CD4-positive, alpha-beta memory T cell (primary cell): ENCODE measurements at regions not wholly inside any gene's neighbourhood (a gene's known extent, or its start where the extent isn't known, plus 50 kb on each side); places are given as distances from the start of the nearest gene placed in this dataset.

ENCODE experiments used
- CTCF ChIA-PET: fragments of 350-600 bp; sonication (Branson Sonifier 250); formaldehyde crosslinking; loops from one replicate; lab custom pipeline; 2021; ENCODE audit warnings: inconsistent platforms; ENCODE audit not compliant: partially characterized antibody; lab: Charles Lee
- POLR2A ChIA-PET: fragments of 350-600 bp; sonication (Branson Sonifier 250); formaldehyde crosslinking; loops from one replicate; lab custom pipeline; 2021; ENCODE audit not compliant: partially characterized antibody; lab: Charles Lee
- DNase-seq, 5 donors: peaks; one replicate each; pipeline versions ENCODE4 v3.0.0 to v3.0.0-alpha.2; 2020 to 2022; ENCODE audit warnings: mixed read lengths in 1 of 5
- H3K27ac ChIP-seq: one replicate; pipeline ENCODE4 v1.7.0; 2013; ENCODE audit warnings: low read depth, low read length
- H3K27me3 ChIP-seq: 2 replicates; pipeline ENCODE4 v1.7.0; 2013; ENCODE audit warnings: mild to moderate bottlenecking, low read length, moderate library complexity; ENCODE audit not compliant: insufficient read depth
- H3K36me3 ChIP-seq: 2 replicates; pipeline ENCODE4 v1.7.0; 2013; ENCODE audit warnings: mild to moderate bottlenecking, low read length, moderate library complexity; ENCODE audit not compliant: insufficient read depth
- H3K4me1 ChIP-seq: 2 replicates; pipeline ENCODE4 v1.7.0; 2013; ENCODE audit warnings: mild to moderate bottlenecking, low read length, moderate library complexity; ENCODE audit not compliant: insufficient read depth
- H3K4me3 ChIP-seq, 2 donors: one replicate each; pipeline ENCODE4 v1.7.0; 2013; ENCODE audit warnings: low read length in 2 of 2, mild to moderate bottlenecking in 1 of 2
- H3K9me3 ChIP-seq, 2 donors: one replicate each; pipeline ENCODE4 v1.7.0; 2013; ENCODE audit warnings: low read length in 2 of 2, control low read depth in 1 of 2; ENCODE audit not compliant: control insufficient read depth in 1 of 2
- H3K27ac Mint-ChIP-seq, 7 donors: one replicate each; pipeline ENCODE4 v1.8.0; 2020 to 2021; ENCODE audit warnings: mixed read lengths in 7 of 7, mild to moderate bottlenecking in 6 of 7, inconsistent platforms in 3 of 7, moderate library complexity in 3 of 7
- H3K27me3 Mint-ChIP-seq, 2 donors: one replicate each; pipeline ENCODE4 v1.8.0; 2020 to 2021; ENCODE audit warnings: mixed read lengths in 2 of 2
- H3K36me3 Mint-ChIP-seq, 2 donors: one replicate each; pipeline ENCODE4 v1.8.0; 2020 to 2021; ENCODE audit warnings: mixed read lengths in 2 of 2, inconsistent platforms in 1 of 2, mild to moderate bottlenecking in 1 of 2
- H3K4me1 Mint-ChIP-seq, 4 donors: one replicate each; pipeline ENCODE4 v1.8.0; 2020 to 2021; ENCODE audit warnings: mixed read lengths in 4 of 4, mild to moderate bottlenecking in 1 of 4
- H3K4me3 Mint-ChIP-seq, 8 donors: one replicate each; pipeline ENCODE4 v1.8.0; 2020 to 2021; ENCODE audit warnings: mixed read lengths in 8 of 8, mild to moderate bottlenecking in 7 of 8, moderate library complexity in 6 of 8, inconsistent platforms in 3 of 8
- H3K9me3 Mint-ChIP-seq, 8 donors: one replicate each; pipeline ENCODE4 v1.8.0; 2020 to 2021; ENCODE audit warnings: mixed read lengths in 8 of 8, mild to moderate bottlenecking in 5 of 8, inconsistent platforms in 3 of 8, moderate library complexity in 1 of 8
- intact Hi-C: fragments of 100-400 bp; cut with micrococcal nuclease; formaldehyde crosslinking; loops from one replicate; pipeline ENCODE4 v1.15.1; 2023

- Mint-ChIP-seq H3K36me3 (no peaks in the 10 kb centered on the region), H3K9me3 (peaks cover 0 to 2% (median 0%) of the 10 kb centered on the region in 8 donors), H3K4me1 (no peaks in the 10 kb centered on the region), H3K27ac (no peak overlapping the region), H3K4me3 (no peak overlapping the region), H3K27me3 (peaks cover 0 to 1% of the 10 kb centered on the region in 2 donors)
- no peaks in the 10 kb centered on the region for H3K4me1 ChIP-seq
- H3K9me3 ChIP-seq = no peaks in the 10 kb centered on the region
- DNase-seq = no peak
- H3K36me3 ChIP-seq = no peaks in the 10 kb centered on the region
- ChIA-PET CTCF (no interaction called here), POLR2A (interaction anchor here (0.7 kb wide), 1 partner anchor 60 kb away, joined by 4 read pairs; no protein-coding TSS in a partner anchor)
- no peaks in the 10 kb centered on the region for H3K27me3 ChIP-seq
- intact Hi-C loops = no loop called here
- no peak overlapping the region for H3K4me3 ChIP-seq
- no peak overlapping the region for H3K27ac ChIP-seq
Observed at GRCh38 chr4:155099231-155099630, 109.2 kb upstream of the NPY2R start.

GRCh38 chr4:155106629-155107028 lies 101.8 kb upstream of the NPY2R start:
- no peaks in the 10 kb centered on the region for H3K36me3 ChIP-seq
- no peaks in the 10 kb centered on the region for H3K27me3 ChIP-seq
- H3K27ac Mint-ChIP-seq = no peak overlapping the region
- H3K4me1 ChIP-seq = no peaks in the 10 kb centered on the region
- H3K9me3 Mint-ChIP-seq = peaks cover 0 to 4% (median 0%) of the 10 kb centered on the region in 8 donors
- POLR2A ChIA-PET = no interaction called here
- H3K36me3 Mint-ChIP-seq = no peaks in the 10 kb centered on the region
- intact Hi-C loops = no loop called here
- no peak for DNase-seq
- H3K27me3 Mint-ChIP-seq = peaks cover 0 to 1% of the 10 kb centered on the region in 2 donors
- H3K27ac ChIP-seq = no peak overlapping the region
- H3K4me3 Mint-ChIP-seq = no peak overlapping the region
- no peaks in the 10 kb centered on the region for H3K9me3 ChIP-seq
- no peak overlapping the region for H3K4me3 ChIP-seq
- CTCF ChIA-PET = no interaction called here
- no peaks in the 10 kb centered on the region for H3K4me1 Mint-ChIP-seq

- H3K36me3 ChIP-seq = no peaks in the 10 kb centered on the region
- POLR2A ChIA-PET = no interaction called here
- Mint-ChIP-seq H3K9me3 (peaks cover 0 to 4% (median 0%) of the 10 kb centered on the region in 8 donors), H3K27me3 (peaks cover 0 to 1% of the 10 kb centered on the region in 2 donors), H3K27ac (no peak overlapping the region), H3K36me3 (no peaks in the 10 kb centered on the region), H3K4me1 (no peaks in the 10 kb centered on the region), H3K4me3 (no peak overlapping the region)
- no peaks in the 10 kb centered on the region for H3K27me3 ChIP-seq
- CTCF ChIA-PET = no interaction called here
- no peak for DNase-seq
- no peaks in the 10 kb centered on the region for H3K9me3 ChIP-seq
- intact Hi-C loops = no loop called here
- H3K27ac ChIP-seq = no peak overlapping the region
- no peak overlapping the region for H3K4me3 ChIP-seq
- H3K4me1 ChIP-seq = no peaks in the 10 kb centered on the region
Observed at GRCh38 chr4:155107059-155107458, 101.4 kb upstream of the NPY2R start.

GRCh38 chr4:155114790-155115189 lies 93.6 kb upstream of the NPY2R start:
- Mint-ChIP-seq H3K27ac (no peak overlapping the region), H3K27me3 (no peaks in the 10 kb centered on the region), H3K4me3 (no peak overlapping the region), H3K36me3 (no peaks in the 10 kb centered on the region), H3K4me1 (no peaks in the 10 kb centered on the region), H3K9me3 (peaks cover 0 to 7% (median 0%) of the 10 kb centered on the region in 8 donors)
- intact Hi-C loops = no loop called here
- CTCF ChIA-PET = no interaction called here
- Histone ChIP-seq H3K9me3 (no peaks in the 10 kb centered on the region), H3K4me3 (no peak overlapping the region), H3K36me3 (no peaks in the 10 kb centered on the region), H3K27ac (no peak overlapping the region), H3K27me3 (no peaks in the 10 kb centered on the region), H3K4me1 (no peaks in the 10 kb centered on the region)
- no peak for DNase-seq
- POLR2A ChIA-PET = no interaction called here

GRCh38 chr4:155119006-155119405 lies 89.4 kb upstream of the NPY2R start:
- Mint-ChIP-seq H3K4me1 (no peaks in the 10 kb centered on the region), H3K27ac (no peak overlapping the region), H3K36me3 (no peaks in the 10 kb centered on the region), H3K27me3 (no peaks in the 10 kb centered on the region), H3K9me3 (peaks cover 0 to 3% (median 0%) of the 10 kb centered on the region in 8 donors), H3K4me3 (no peak overlapping the region)
- Histone ChIP-seq H3K4me3 (no peak overlapping the region), H3K4me1 (no peaks in the 10 kb centered on the region), H3K27me3 (no peaks in the 10 kb centered on the region), H3K27ac (no peak overlapping the region), H3K9me3 (no peaks in the 10 kb centered on the region), H3K36me3 (no peaks in the 10 kb centered on the region)
- intact Hi-C loops = no loop called here
- CTCF ChIA-PET = no interaction called here
- no peak for DNase-seq
- POLR2A ChIA-PET = no interaction called here

GRCh38 chr4:155120536-155120935 lies 87.9 kb upstream of the NPY2R start:
- H3K27me3 ChIP-seq = no peaks in the 10 kb centered on the region
- H3K9me3 Mint-ChIP-seq = peaks cover 0 to 4% (median 0%) of the 10 kb centered on the region in 8 donors
- CTCF ChIA-PET = no interaction called here
- H3K9me3 ChIP-seq = no peaks in the 10 kb centered on the region
- H3K27ac ChIP-seq = no peak overlapping the region
- H3K27me3 Mint-ChIP-seq = no peaks in the 10 kb centered on the region
- POLR2A ChIA-PET = no interaction called here
- intact Hi-C loops = no loop called here
- no peak overlapping the region for H3K4me3 Mint-ChIP-seq
- DNase-seq = no peak
- H3K27ac Mint-ChIP-seq = no peak overlapping the region
- H3K4me1 Mint-ChIP-seq = no peaks in the 10 kb centered on the region
- H3K4me3 ChIP-seq = no peak overlapping the region
- H3K4me1 ChIP-seq = no peaks in the 10 kb centered on the region
- H3K36me3 Mint-ChIP-seq = no peaks in the 10 kb centered on the region
- H3K36me3 ChIP-seq = no peaks in the 10 kb centered on the region

GRCh38 chr4:155122382-155122781 lies 86.1 kb upstream of the NPY2R start:
- ChIA-PET CTCF (no interaction called here), POLR2A (no interaction called here)
- no peak overlapping the region for H3K4me3 Mint-ChIP-seq
- H3K4me1 ChIP-seq = no peaks in the 10 kb centered on the region
- no peaks in the 10 kb centered on the region for H3K36me3 ChIP-seq
- H3K36me3 Mint-ChIP-seq = no peaks in the 10 kb centered on the region
- H3K9me3 ChIP-seq = no peaks in the 10 kb centered on the region
- DNase-seq = no peak
- intact Hi-C loops = no loop called here
- H3K9me3 Mint-ChIP-seq = peaks cover 0 to 5% (median 0%) of the 10 kb centered on the region in 8 donors
- no peak overlapping the region for H3K27ac ChIP-seq
- no peak overlapping the region for H3K4me3 ChIP-seq
- H3K27me3 ChIP-seq = no peaks in the 10 kb centered on the region
- H3K4me1 Mint-ChIP-seq = no peaks in the 10 kb centered on the region
- H3K27me3 Mint-ChIP-seq = no peaks in the 10 kb centered on the region
- H3K27ac Mint-ChIP-seq = no peak overlapping the region

GRCh38 chr4:155134136-155134535 lies 74.3 kb upstream of the NPY2R start:
- DNase-seq = no peak
- H3K27ac ChIP-seq = no peak overlapping the region
- H3K27ac Mint-ChIP-seq = peak overlapping the region in 1 of 7 donors; percentile 59
- intact Hi-C loops = no loop called here
- ChIA-PET CTCF (no interaction called here), POLR2A (no interaction called here)
- H3K9me3 ChIP-seq = no peaks in the 10 kb centered on the region
- H3K4me3 ChIP-seq = no peak overlapping the region
- H3K36me3 Mint-ChIP-seq = no peaks in the 10 kb centered on the region
- H3K36me3 ChIP-seq = no peaks in the 10 kb centered on the region
- H3K9me3 Mint-ChIP-seq = no peaks in the 10 kb centered on the region
- no peaks in the 10 kb centered on the region for H3K27me3 ChIP-seq
- no peak overlapping the region for H3K4me3 Mint-ChIP-seq
- H3K4me1 ChIP-seq = no peaks in the 10 kb centered on the region
- H3K27me3 Mint-ChIP-seq = no peaks in the 10 kb centered on the region
- no peaks in the 10 kb centered on the region for H3K4me1 Mint-ChIP-seq
